G401 (cell line): ENCODE measurements at regions not wholly inside any gene's neighbourhood (a gene's known extent, or its start where the extent isn't known, plus 50 kb on each side); places are given as distances from the start of the nearest gene placed in this dataset.
A peak's percentile ranks its signal among the peaks of the same experiment; 100 is the strongest.
"Not testable (repeated sequence)": the region's sequence is repeated elsewhere in the genome, so short reads cannot be mapped to it uniquely, and the experiment has no call there.

Experiments
- DNase-seq: peaks from one replicate; pipeline ENCODE4 v3.0.0-alpha.2; 2015; ENCODE audit warnings: low spot score
- in situ Hi-C: cut with HindIII; loops from 2 replicates; pipeline ENCODE4 v1.10.0; 2016; ENCODE audit warnings: low sequenced_read_pairs, mixed read lengths

GRCh38 chrX:45807572-45808425 lies 607.1 kb upstream of the DIPK2B start:
- no peak for DNase-seq
- in situ Hi-C loops: no loop called here

GRCh38 chrX:45806410-45807121 lies 605.9 kb upstream of the DIPK2B start:
- no peak for DNase-seq
- in situ Hi-C loops: no loop called here

GRCh38 chrX:45804276-45804675 lies 603.6 kb upstream of the DIPK2B start:
- DNase-seq: no peak
- in situ Hi-C loops: no loop called here

GRCh38 chrX:45803383-45803921 lies 602.8 kb upstream of the DIPK2B start:
- DNase-seq: no peak
- in situ Hi-C loops: no loop called here

GRCh38 chrX:45801554-45801953 lies 600.9 kb upstream of the DIPK2B start:
- in situ Hi-C loops: no loop called here
- DNase-seq: peak; percentile 13

- DNase-seq, in situ Hi-C loops: not testable (repeated sequence)
Measured at GRCh38 chrX:45800746-45801453, 600.2 kb upstream of the DIPK2B start.

GRCh38 chrX:45799576-45799975 lies 598.9 kb upstream of the DIPK2B start:
- no peak for DNase-seq
- in situ Hi-C loops: no loop called here

- DNase-seq: no peak
Measured at GRCh38 chrX:45795546-45795945, 594.9 kb upstream of the DIPK2B start.

GRCh38 chrX:45794995-45795337 lies 594.3 kb upstream of the DIPK2B start:
- in situ Hi-C loops: no loop called here
- no peak for DNase-seq

More at GRCh38 chrX:45795546-45795945, 594.9 kb upstream of the DIPK2B start:
- in situ Hi-C loops: no loop called here

- in situ Hi-C loops: no loop called here
- no peak for DNase-seq
Measured at GRCh38 chrX:45794323-45794994, 593.8 kb upstream of the DIPK2B start.

GRCh38 chrX:45788941-45789348 lies 588.3 kb upstream of the DIPK2B start:
- no peak for DNase-seq
- in situ Hi-C loops: no loop called here

- in situ Hi-C loops: no loop called here
- no peak for DNase-seq
Measured at GRCh38 chrX:45788315-45788714, 587.6 kb upstream of the DIPK2B start.

GRCh38 chrX:45784590-45784989 lies 583.9 kb upstream of the DIPK2B start:
- in situ Hi-C loops: no loop called here
- no peak for DNase-seq

GRCh38 chrX:45783002-45783401 lies 582.3 kb upstream of the DIPK2B start:
- no peak for DNase-seq
- in situ Hi-C loops: no loop called here

GRCh38 chrX:45781901-45782553 lies 581.4 kb upstream of the DIPK2B start:
- DNase-seq: no peak
- in situ Hi-C loops: no loop called here

- DNase-seq: no peak
- in situ Hi-C loops: no loop called here
Measured at GRCh38 chrX:45778616-45779015, 577.9 kb upstream of the DIPK2B start.

GRCh38 chrX:45777366-45777765 lies 576.7 kb upstream of the DIPK2B start:
- DNase-seq: no peak

GRCh38 chrX:45775468-45775867 lies 574.8 kb upstream of the DIPK2B start:
- no peak for DNase-seq
- in situ Hi-C loops: no loop called here

More at GRCh38 chrX:45777366-45777765, 576.7 kb upstream of the DIPK2B start:
- in situ Hi-C loops: no loop called here

- in situ Hi-C loops: no loop called here
- no peak for DNase-seq
Measured at GRCh38 chrX:45774961-45775360, 574.3 kb upstream of the DIPK2B start.
